Colonic mucosa (tissue), 4 donors: ENCODE measurements at regions not wholly inside any gene's neighbourhood (a gene's known extent, or its start where the extent isn't known, plus 50 kb on each side); places are given as distances from the start of the nearest gene placed in this dataset.

Experiments used
- DNase-seq: peaks from one replicate; pipeline ENCODE4 v3.0.0-alpha.2; 2020
- H3K27ac ChIP-seq: fragments of 200-600 bp; one replicate; pipeline ENCODE4 v1.8.0; 2021
- H3K27me3 ChIP-seq: fragments of 200-600 bp; one replicate; pipeline ENCODE4 v1.8.0; 2021
- H3K36me3 ChIP-seq: fragments of 200-600 bp; one replicate; pipeline ENCODE4 v1.8.0; 2021
- H3K4me1 ChIP-seq: fragments of 200-600 bp; one replicate; pipeline ENCODE4 v1.8.0; 2021; ENCODE audit warnings: mild to moderate bottlenecking
- H3K4me3 ChIP-seq: fragments of 200-600 bp; one replicate; pipeline ENCODE4 v1.8.0; 2021
- H3K9ac ChIP-seq, 2 donors: one replicate each; pipeline ENCODE4 v1.7.0; 2013; ENCODE audit warnings: control low read depth in 2 of 2, low read depth in 2 of 2, low read length in 2 of 2
- H3K9me3 ChIP-seq: fragments of 200-600 bp; one replicate; pipeline ENCODE4 v1.8.0; 2021
- intact Hi-C: fragments of 100-400 bp; cut with DNase I; formaldehyde crosslinking; loops from one replicate; pipeline ENCODE4 v1.14.1; 2022
- TF ChIP-seq, protein P1 (sequence below): fragments of 200-600 bp; IDR thresholded peaks from one replicate; pipeline ENCODE4 v1.8.0; 2022; ENCODE audit warnings: antibody characterized with exemption, mild to moderate bottlenecking
- donor health status: healthy.
- donor health status: DM: no; HTN: no; CAD: no.
- donor health status: DM: no; HTN: no; CAD: no.

DNA sequence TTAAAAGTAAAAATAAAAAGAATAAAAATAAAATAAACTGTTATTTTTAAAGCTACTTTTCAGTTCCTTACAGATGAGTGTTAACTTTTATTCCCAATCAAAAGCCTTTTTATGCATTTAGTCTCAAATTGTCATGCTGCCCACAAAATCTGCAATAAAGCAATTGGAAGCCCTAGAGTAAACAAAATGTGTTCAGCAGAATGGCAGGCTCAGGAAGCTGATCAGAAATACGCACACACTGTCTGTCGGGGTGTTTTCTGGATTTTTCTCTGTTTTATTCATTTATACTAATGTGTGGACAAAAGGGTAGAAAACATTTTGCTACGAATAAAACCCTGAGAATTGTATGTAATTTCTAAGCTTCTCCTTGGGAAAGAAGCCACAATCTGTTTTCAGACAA is 162.8 kb downstream of the RCN1 start:
- Histone ChIP-seq H3K27ac (no peak overlapping the region), H3K9ac (no peak overlapping the region), H3K4me1 (no peaks in the 10 kb centered on the region), H3K36me3 (no peaks in the 10 kb centered on the region), H3K9me3 (no peaks in the 10 kb centered on the region), H3K4me3 (no peak overlapping the region), H3K27me3 (no peaks in the 10 kb centered on the region)
- TF ChIP-seq, protein P1, sequence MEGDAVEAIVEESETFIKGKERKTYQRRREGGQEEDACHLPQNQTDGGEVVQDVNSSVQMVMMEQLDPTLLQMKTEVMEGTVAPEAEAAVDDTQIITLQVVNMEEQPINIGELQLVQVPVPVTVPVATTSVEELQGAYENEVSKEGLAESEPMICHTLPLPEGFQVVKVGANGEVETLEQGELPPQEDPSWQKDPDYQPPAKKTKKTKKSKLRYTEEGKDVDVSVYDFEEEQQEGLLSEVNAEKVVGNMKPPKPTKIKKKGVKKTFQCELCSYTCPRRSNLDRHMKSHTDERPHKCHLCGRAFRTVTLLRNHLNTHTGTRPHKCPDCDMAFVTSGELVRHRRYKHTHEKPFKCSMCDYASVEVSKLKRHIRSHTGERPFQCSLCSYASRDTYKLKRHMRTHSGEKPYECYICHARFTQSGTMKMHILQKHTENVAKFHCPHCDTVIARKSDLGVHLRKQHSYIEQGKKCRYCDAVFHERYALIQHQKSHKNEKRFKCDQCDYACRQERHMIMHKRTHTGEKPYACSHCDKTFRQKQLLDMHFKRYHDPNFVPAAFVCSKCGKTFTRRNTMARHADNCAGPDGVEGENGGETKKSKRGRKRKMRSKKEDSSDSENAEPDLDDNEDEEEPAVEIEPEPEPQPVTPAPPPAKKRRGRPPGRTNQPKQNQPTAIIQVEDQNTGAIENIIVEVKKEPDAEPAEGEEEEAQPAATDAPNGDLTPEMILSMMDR = no peak
- no peak for DNase-seq
- intact Hi-C loops = no loop called here

DNA sequence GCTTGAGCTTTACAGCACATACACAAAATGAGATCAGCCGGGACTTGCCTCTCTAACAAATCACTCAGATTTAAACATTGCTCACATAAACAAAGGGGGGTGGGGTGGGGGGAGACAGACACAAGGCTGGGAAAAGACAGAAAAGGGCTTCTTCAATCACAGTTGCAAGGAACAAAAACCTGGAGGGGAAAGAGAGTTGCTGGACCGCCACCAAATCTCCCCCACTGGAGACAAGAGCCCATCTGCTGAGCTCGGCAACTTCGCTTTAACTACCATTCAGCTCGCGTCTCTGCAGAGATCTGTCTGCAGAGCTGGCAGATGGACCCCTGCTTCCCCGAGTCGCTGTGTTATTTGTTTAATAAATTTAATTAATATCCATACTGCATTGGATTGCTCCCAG is 165.0 kb downstream of the RCN1 start:
- TF ChIP-seq, protein P1 = no peak
- H3K9me3 ChIP-seq = no peaks in the 10 kb centered on the region
- intact Hi-C loops = no loop called here
- no peak overlapping the region for H3K4me3 ChIP-seq
- H3K9ac ChIP-seq = no peak overlapping the region
- no peaks in the 10 kb centered on the region for H3K27me3 ChIP-seq
- no peaks in the 10 kb centered on the region for H3K36me3 ChIP-seq
- no peaks in the 10 kb centered on the region for H3K4me1 ChIP-seq
- no peak overlapping the region for H3K27ac ChIP-seq
- no peak for DNase-seq

DNA sequence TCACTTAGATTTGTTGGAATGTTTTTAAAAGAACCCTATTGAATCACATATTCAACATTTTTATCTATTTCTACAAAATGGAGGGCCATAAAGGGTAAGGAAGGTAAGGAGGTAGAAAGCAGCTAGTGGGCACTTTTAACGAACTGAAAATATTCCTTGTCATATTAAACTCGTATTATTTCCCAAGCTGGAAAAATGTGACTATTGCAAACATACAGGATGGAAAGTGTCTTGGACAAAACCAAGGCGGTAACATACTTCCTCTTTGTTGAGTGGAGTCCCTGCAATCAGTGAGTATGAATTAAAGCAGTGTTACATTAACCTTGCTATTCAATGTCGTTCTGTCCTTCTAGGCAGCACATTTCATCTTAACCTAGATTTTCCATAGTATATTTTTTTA is 165.6 kb downstream of the RCN1 start:
- intact Hi-C loops = no loop called here
- TF ChIP-seq, protein P1 = no peak
- no peak overlapping the region for H3K4me3 ChIP-seq
- no peak overlapping the region for H3K9ac ChIP-seq
- no peaks in the 10 kb centered on the region for H3K4me1 ChIP-seq
- no peak for DNase-seq
- no peaks in the 10 kb centered on the region for H3K36me3 ChIP-seq
- no peaks in the 10 kb centered on the region for H3K27me3 ChIP-seq
- no peaks in the 10 kb centered on the region for H3K9me3 ChIP-seq
- no peak overlapping the region for H3K27ac ChIP-seq

DNA sequence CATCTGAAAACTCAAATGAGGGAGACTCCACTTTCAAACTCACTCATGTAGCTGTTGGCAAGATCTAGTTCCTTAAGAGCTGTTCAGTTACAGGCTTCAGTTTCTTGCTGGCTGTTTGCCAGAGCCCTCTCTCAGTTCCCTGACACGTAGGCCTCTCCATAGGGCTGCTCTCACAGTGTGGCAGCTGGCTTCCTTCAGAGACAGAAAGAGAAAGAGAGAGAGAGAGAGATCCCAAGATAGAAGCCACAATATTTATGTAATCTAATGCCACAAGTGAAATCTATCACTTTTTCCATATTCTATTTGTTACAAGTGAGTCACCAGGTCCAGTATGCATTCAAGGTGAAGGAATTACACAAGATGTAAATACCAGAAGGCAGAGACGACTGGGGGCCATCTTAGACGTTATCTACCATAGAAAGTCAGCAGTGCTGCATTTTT is 168.8 kb downstream of the RCN1 start:
- intact Hi-C loops = no loop called here
- Histone ChIP-seq H3K27me3 (no peaks in the 10 kb centered on the region), H3K36me3 (no peaks in the 10 kb centered on the region), H3K9ac (no peak overlapping the region), H3K4me3 (no peak overlapping the region), H3K9me3 (no peaks in the 10 kb centered on the region), H3K4me1 (no peaks in the 10 kb centered on the region), H3K27ac (no peak overlapping the region)
- TF ChIP-seq, protein P1 = no peak
- DNase-seq = no peak

DNA sequence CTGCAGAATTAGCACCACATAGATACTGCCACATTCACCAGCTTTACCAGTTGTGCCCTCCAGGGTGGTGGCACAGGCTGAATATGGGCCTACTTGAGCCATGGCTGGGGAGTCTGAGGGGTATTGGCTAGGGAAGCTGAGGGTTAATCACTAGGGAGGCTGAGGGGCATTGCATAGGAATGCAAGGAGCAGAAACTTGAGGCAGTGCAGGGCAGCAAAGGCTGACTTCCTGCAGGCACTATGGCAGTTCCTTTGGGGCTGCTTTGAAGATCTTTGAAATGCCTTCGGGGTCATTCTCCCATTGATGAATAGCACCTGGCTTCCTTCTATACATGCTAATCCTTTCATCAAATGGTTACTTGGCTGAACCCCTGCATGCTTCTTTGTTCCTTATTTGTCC is 171.5 kb downstream of the RCN1 start:
- Histone ChIP-seq H3K27me3 (no peaks in the 10 kb centered on the region), H3K9ac (no peak overlapping the region), H3K4me1 (no peaks in the 10 kb centered on the region), H3K4me3 (no peak overlapping the region), H3K9me3 (no peaks in the 10 kb centered on the region), H3K36me3 (no peaks in the 10 kb centered on the region), H3K27ac (no peak overlapping the region)
- DNase-seq = no peak
- intact Hi-C loops = no loop called here
- TF ChIP-seq, protein P1 = no peak

DNA sequence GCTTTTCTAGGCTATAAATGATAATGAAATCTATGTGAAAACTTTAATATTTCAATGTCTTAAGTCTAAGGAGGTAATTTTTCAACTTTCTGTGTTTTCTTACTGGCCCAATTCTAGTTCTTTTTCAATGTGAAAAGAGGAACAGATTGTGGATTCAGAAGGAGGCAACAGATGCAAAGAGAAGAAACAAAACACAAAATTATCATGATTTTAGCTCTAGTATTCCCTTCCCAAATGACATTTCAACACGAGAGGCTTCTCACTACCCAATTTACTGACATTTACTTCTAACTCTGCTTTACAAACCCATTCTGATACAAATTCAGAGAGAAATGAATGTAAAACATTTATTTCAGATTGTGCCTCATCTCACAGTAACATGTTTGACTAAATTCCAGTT is 169.4 kb downstream of the WT1 start:
- H3K27me3 ChIP-seq = no peaks in the 10 kb centered on the region
- intact Hi-C loops = no loop called here

More for the DNA sequence above, 169.4 kb downstream of the WT1 start:
- Histone ChIP-seq H3K9ac (no peak overlapping the region), H3K36me3 (no peaks in the 10 kb centered on the region), H3K4me1 (no peaks in the 10 kb centered on the region), H3K4me3 (no peak overlapping the region), H3K27ac (no peak overlapping the region), H3K9me3 (no peaks in the 10 kb centered on the region)
- TF ChIP-seq, protein P1 = no peak
- DNase-seq = no peak
